GM18907 (cell line): ENCODE measurements at regions not wholly inside any gene's neighbourhood (a gene's known extent, or its start where the extent isn't known, plus 50 kb on each side); places are given as distances from the start of the nearest gene placed in this dataset.

Experiments
- ATAC-seq: cut with Tn5 transposase; IDR thresholded peaks from one replicate; pipeline ENCODE4 v1.9.1; 2021; ENCODE audit warnings: mild to moderate bottlenecking, moderate library complexity; ENCODE audit not compliant: unreplicated experiment

- ATAC-seq, result no peak
Measured at GRCh38 chr9:96044401-96044800, 168.9 kb downstream of the ERCC6L2 start.

- ATAC-seq, result no peak
Measured at GRCh38 chr9:96040591-96041461, 165.3 kb downstream of the ERCC6L2 start.

GRCh38 chr9:96038914-96039313, 163.4 kb downstream of the ERCC6L2 start:
- ATAC-seq, result no peak

DNA sequence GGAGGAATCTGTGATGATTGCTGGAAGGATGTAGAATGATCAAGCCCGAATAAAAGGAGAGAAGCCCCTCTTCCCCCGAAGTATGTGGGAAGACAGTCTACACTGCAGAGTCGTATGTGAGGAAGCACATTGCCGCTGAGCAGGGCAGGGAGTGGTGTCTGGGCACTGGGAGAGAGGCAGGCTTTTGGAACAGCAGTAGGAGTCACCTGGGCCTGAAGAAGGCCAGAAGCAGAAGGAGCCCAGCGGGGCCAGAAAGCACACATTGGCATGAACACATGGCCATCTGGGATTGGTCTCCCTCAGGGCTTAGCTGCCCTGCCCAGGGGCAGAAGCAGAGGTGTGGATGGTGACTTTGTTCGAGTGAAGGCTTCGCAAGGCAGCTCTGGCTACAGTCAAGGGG, 162.8 kb downstream of the ERCC6L2 start:
- ATAC-seq, result no peak

- ATAC-seq, result no peak
Measured at GRCh38 chr9:96034553-96035122, 159.1 kb downstream of the ERCC6L2 start.

DNA sequence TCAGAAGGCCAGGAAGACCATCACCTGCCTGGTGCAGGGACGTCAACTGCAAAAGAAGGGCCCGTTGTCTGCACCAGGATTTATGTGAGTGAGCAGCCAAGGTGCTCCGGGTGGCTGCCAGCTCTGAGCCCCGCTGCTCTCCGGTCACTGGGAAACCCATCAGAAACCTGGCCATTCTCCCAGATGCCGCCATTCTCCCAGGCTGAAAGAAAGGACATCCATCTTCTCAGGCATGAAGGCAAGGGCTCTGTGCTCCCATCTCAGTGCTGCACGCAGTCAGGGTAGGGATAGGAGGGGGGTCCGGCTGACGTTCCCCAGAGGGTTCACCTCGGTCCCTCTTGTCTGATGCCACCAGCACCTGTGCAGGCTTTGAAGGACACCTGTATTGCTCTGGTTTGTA, 158.4 kb downstream of the ERCC6L2 start:
- no peak for ATAC-seq

DNA sequence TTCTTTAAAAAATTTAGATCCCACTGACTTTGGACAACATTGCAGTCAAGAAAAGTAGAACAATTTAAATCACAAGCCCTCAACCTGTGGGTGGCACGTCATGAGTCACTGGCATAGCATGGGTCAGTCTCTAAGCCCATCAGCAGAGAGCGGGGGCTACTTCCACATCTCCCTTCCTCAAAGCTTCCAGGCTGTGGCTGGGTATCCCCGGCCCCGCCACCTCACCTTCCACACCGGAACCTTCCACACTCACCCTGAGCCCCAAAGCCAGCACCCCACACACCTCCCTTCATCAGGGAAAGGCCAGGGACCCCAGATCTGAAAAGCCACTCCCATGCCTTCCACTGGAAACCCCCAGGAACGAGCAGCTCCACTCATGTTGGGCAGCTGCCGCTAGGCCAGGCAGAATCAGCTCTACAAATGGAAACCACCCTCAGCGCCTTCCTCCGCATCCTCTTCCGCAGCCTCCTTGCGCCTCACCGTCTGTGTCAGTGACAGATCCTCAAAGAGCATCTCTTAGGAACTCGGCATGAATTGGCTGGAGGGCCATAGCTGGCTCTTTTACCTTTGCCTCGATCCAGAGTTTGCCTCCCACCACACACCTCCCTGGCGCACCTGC, 156.5 kb downstream of the ERCC6L2 start:
- ATAC-seq, result no peak

GRCh38 chr9:96031366-96031824, 155.9 kb downstream of the ERCC6L2 start:
- ATAC-seq, result no peak

DNA sequence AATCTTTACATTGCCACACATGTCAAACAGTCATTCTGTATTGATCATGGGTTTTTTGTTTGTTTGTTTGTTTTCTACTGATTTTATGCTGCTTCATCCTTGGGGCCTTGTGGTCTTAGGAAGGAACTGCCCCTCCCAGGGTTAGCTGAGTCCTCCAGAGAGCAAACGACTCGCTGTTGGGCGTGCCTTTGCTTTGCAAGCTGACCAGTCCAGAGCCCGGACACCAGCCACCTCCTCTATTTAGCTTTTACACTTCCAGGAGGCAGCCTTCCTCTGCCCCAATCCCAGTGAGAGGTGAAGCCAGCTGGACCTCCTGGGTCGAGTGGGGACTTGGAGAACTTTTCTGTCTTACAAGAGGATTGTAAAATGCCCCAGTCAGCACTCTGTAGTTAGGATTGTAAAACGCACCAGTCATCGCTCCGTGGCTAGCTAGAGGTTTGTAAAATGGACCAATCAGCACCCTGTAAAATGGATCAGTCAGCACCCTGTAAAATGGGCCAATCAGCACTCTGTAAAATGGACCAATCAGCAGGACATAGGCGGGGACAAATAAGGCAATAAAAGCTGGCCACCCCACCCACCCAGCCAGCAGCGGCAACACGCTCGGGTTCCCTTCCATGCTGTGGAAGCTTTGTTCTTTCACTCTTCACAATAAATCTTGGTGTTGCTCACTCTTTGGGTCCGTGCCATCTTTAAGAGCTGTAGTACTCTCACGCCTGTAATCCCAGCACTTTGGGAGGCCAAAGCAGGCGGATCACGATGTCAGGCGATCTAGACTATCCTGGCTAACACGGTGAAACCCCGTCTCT, 154.4 kb downstream of the ERCC6L2 start:
- no peak for ATAC-seq

DNA sequence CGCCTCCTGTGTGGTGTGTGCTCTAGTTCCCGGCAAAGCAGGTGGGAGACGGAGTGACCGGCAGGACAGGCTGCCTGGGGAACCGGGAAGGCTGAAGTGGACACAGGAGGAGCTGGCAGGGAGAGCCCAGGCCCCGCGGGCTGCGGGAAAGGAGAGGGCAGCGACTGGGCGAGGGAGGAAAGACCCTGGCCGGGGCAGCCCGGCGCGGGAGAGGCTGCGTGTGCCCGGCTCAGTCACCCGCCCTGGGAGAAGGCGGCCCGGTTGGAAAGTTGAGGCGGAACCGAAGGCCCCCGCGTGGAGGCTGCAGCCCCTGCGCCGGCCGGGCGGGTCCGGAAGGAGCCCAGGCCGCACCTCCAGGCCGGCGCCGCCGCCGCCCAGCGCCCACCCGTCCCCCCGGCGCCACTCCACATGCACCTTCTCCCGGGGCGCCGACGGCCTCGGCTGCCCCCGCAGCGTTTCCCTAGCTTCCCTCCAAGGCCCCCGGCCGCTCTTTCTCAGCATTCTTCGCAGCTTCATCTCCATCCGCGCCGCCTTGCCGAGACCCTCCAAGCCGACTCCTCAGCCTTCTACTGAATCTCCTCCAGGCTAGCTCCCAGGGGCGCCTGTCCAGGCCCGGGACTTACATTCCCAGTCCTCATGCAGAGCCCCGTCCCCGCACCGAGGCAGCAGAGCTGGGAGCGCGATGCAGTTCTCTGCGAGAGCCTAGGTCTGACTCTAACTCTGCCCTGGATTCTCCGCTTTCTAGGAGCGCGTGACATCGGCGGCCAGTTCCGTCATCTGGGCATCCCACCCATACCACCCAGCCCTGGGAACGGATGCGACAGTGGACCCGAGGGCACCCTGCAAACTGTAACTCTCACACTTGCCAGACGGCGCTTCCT, 152.0 kb downstream of the ERCC6L2 start:
- ATAC-seq, result no peak

GRCh38 chr9:96026655-96027213, 151.2 kb downstream of the ERCC6L2 start:
- no peak for ATAC-seq

- no peak for ATAC-seq
Measured at GRCh38 chr9:96025995-96026602, 150.6 kb downstream of the ERCC6L2 start.

DNA sequence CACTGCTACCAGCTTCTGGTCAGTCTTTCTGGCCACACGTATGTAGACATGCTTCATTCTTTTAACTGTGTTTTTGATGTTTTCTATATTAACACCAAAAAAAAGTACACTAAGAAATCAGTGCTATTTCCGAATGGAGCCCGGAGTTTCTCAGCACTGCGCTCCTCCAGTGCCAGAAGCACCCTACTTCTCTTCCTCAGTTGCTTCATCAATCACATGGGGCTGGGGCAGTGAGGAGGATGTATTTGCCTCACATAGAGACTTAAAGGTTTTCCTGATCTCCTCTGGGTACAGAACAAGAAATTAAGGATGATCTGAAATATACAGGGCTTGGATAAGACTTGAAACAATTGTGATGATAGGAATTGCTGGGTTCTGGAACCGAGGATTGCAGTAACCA, 148.0 kb downstream of the ERCC6L2 start:
- no peak for ATAC-seq

DNA sequence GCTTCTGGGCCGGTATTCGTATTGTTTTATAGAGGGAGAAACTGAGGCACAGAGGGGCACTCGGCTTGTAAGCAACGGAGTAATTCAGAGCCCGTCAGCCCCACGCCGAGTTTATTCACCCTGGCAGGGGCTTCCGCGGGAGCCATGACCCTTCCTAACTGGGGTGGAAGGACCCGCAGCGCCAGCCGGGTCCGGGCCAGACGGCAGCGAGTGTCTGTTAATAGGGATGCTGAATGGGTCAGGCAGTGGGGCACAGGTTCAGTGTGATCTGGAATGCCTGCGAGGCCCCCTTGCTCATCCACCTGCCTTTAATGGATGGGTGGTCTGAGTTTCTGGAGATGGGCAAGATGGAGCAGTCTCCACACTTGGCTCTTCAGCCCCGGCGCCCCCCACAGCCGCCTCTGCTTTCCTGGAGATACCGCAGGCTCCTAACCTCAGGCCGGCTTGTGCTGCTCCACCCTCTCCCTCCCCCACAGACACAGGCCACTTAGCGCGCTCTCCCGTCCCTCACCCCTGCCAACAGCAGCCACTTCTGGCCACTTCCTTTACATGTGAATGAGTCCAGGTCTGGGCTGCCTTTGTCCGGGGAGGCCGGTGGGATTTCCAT, 147.1 kb downstream of the ERCC6L2 start:
- no peak for ATAC-seq

- ATAC-seq, result no peak
Measured at GRCh38 chr9:96021551-96022444, 146.3 kb downstream of the ERCC6L2 start.

- no peak for ATAC-seq
Measured at GRCh38 chr9:96020792-96021550, 145.5 kb downstream of the ERCC6L2 start.

DNA sequence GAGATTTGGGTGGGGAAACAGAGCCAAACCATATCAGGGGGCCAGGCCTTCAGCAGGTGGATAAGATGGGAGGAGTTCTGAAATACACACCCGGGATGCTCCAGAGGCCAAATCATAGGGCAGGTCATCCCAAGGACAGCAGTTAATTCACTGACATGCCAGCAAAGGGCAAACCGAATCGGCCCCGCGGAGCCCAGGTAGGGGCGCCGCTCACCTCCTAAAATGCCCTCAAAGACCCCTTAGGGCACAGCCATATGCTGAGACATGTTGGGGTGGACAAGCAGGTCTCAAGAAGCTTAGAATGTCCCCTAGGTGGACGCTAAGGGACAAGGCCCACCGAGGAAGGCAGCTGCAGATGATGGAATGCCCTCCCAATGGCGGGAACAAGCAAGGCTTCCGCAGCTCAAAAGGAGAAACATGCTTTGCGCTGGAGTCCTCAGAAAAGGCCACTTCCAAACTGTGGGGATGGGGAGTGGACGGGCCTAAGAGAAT, 144.9 kb downstream of the ERCC6L2 start:
- ATAC-seq, result no peak
